KG1 (cell line): ENCODE measurements at regions not wholly inside any gene's neighbourhood (a gene's known extent, or its start where the extent isn't known, plus 50 kb on each side); places are given as distances from the start of the nearest gene placed in this dataset.
"Not testable (repeated sequence)": the region's sequence is repeated elsewhere in the genome, so short reads cannot be mapped to it uniquely, and the experiment has no call there.

Experiments used
- DNase-seq: peaks from one replicate; lab custom pipeline; 2025; lab: John Stamatoyannopoulos, UW

DNA sequence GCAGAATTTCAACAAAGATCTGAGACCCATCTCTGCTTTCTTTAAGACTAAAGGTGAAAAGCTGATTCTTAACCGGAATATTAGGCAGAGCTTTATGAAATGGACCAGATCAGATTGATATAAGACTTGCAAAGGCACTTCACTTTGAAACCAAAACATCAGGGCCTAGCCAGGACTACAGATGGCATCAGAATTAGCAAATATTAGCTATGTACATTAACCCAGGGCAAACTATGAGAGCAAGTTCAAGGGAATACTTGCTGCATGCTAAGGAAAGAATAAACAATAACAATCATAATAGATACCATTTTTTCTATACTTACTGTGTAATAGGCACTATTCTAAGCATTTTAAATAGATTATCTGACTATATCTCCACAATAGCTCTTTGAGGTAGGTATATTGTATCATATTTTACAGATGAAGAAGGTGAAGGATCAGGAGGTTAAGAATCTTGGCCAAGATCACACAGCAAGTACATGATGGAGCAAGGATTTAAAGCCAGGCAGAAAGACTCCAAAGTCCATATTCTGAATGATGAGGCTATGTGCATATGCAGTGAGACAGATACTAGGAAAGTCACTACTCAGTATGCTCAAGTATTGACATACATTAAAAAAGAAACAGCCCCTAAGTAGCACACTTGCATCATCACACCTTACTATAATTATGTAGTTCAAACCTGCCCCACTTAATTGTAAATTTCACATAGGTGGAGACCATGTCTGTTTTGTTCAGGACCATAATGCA, 209.3 kb upstream of the PKN2 start:
- DNase-seq, result no peak

GRCh38 chr1:88484881-88485280, 199.2 kb upstream of the PKN2 start:
- no peak for DNase-seq

GRCh38 chr1:88488237-88488636, 195.8 kb upstream of the PKN2 start:
- no peak for DNase-seq

DNA sequence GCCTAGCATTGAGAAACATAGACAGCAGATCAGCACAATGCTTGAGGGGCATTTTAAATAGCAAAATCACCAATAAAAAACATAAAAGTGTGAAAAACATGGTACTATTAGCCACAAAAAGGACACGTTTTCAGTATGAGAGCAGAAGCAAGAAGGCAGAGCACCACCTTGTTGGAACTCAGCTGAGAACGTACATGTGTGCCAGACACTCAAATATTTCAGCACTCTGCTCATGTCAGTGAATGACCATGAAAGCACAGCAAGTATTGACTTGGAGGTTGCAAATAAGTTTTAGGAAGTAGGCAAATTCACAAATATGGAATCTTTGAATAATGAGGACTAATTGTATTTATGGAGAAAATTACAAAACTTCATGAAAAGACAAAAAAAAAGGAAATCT, 193.4 kb upstream of the PKN2 start:
- DNase-seq, result no peak

- no peak for DNase-seq
Observed at GRCh38 chr1:88499671-88500070, 184.4 kb upstream of the PKN2 start.

DNA sequence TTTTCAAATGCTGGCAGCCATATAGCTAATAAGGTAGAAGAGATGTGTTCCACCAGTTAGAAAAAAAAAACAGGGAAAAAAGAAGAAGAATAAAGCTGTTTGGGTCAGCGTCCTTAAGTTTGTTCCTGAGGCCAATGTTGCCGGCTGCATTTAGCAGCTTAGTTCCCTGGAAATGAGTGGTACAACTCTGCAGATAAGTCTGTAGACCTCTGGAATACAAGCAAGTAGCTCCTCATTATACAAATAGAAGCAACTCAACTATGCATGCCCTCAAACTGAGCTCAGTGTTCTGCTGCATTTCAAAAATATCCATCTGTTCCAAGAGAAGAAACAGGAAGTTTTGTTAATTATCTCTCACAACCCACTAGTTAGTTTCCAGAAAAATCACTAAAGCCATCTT, 181.2 kb upstream of the PKN2 start:
- DNase-seq, result no peak

DNA sequence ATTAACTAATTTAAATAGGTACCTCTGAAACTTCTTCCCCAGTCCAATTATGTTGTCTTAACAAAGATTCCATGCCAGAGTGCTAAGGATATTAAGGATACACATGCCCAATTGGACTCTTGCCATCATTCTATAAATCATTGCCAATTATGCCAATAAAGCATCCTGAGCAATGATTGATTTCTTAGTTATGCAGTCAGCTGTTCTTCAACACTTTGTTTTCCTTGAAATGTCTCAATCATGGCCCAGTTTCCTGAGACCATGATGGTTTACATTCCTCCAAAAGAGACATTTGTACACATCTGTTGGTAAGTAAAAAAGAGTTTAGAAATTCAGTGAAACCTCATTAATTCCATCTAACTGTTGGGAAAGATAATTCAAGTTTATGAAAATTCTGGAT, 180.4 kb upstream of the PKN2 start:
- DNase-seq, result no peak

DNA sequence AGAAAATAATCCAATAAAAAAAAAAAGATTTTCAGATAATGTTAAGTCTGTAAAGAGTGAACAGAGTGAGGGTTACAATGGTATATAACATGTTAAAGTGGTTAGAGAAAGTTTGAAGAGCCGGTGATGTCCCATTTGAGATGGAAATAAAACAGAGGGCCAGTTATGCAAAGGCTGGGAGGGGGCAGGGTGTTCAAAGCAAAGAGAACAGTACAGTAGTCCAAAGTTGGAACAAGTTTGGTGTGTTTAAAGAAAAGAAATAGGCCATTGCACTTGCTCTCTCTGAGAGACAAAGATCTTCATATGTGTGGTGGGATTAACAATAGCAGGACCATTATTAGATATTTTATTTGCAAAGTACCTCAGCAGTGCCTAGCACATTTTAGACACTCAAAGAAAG, 179.5 kb upstream of the PKN2 start:
- DNase-seq, result no peak

- no peak for DNase-seq
Observed at GRCh38 chr1:88509379-88509778, 174.7 kb upstream of the PKN2 start.

- DNase-seq, result no peak
Observed at GRCh38 chr1:88514544-88515060, 169.5 kb upstream of the PKN2 start.

DNA sequence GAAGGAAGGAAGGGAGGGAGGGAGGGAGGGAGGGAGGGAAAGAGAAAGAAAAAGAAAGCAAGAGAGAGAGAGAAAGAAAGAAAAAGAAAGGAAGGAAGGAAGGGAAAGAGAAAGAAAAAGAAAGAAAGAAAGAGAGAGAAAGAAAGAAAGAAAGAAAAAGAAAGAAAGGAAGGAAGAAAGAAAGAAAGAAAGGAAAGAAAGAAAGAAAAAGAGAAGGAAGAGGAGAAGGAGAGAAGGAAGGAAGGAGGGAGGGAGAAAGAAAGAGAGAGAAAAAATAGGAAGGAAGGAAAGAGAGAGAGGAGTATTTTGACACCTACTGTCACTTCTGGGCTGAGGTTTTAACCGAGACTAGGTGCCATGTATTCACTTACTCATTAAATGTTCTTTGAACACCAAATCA, 166.6 kb upstream of the PKN2 start:
- not testable (repeated sequence) for DNase-seq

DNA sequence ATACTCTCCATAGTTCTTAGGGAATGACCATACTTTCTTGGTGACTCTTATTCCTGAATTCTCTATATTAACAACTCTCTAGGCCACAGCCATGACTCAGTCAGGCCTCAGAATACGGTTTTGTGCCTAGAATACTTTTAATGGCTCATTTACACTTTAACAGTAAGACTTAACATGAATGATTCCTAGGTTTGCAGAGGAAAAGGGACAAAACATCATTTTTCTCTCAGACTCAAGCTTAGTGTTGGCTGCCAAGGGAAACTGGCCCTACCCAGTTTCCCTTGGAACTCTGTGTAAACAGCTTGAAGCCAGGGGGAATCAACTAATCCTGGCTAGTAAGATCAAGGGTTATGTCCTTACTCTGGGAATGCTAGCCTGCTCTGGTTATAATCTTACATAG, 164.9 kb upstream of the PKN2 start:
- no peak for DNase-seq

DNA sequence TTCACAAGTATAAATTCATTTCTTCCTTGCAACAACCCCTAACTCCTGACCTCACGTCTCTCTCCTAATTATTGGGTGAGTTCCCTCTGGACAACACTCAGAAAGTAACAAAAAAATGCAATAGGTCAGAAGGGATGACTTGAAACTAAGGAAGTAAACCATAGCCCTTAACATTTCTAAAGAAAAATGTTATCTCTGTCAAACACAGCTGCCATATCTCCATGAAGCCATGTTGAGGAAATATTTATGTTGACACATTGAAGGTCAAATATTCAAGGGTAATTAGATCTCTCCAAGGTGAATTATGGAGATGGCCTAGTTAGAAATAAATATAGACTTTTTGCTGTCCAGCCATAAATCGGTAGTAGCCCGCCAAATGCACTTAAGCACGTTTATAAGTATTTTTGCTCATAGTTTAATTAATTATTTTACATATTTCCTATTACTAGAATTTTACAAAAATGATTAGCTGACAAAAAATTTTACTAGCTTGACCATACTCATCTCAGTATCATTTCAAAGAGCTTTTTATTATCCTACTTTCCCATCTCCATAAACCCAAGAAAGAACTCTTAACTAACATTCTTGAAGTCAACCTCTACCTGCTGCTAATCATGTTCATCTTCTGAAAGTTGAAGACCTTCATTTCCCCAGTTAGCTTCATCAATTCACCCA, 160.1 kb upstream of the PKN2 start:
- DNase-seq, result no peak

- DNase-seq, result no peak
Observed at GRCh38 chr1:88526456-88526855, 157.6 kb upstream of the PKN2 start.

DNA sequence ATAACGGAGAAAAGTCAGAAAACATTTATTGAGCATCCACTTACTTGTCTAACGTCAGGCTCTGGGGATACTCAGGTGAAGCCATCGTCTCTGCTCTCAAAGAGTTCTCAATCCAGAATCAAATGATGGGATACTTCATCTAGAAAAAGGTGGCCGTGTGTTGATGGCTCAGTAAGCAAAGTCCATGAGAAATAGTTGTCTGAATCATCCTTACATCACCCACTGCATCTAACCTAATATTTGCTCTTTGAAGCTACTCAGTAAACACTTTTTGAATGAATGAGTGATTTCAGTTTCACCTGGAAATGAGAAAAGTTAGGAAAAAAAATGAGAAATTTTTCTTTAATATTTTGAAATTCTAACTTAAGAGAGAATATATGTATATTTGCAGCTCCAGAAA, 155.3 kb upstream of the PKN2 start:
- no peak for DNase-seq

- DNase-seq, result no peak
Observed at GRCh38 chr1:88529581-88529980, 154.5 kb upstream of the PKN2 start.

DNA sequence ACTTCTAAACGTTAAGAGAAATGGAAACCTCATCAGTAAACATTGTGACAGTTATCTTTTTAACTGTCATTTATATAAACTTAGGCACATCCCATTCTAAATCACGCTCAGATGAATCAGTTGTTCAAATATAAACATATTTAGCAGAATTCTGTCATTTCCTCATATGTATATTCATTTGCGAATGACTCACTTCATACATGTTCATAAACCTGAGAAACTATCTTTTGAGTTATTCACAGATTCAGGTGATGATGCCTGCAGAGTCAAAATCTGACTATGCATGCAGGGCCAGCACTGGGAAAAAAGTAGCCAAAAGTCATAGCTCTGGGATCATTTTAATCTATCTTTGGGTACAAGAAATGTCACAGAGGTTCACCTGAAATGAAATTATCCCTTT, 153.8 kb upstream of the PKN2 start:
- no peak for DNase-seq

GRCh38 chr1:88537787-88538186, 146.3 kb upstream of the PKN2 start:
- DNase-seq, result no peak

DNA sequence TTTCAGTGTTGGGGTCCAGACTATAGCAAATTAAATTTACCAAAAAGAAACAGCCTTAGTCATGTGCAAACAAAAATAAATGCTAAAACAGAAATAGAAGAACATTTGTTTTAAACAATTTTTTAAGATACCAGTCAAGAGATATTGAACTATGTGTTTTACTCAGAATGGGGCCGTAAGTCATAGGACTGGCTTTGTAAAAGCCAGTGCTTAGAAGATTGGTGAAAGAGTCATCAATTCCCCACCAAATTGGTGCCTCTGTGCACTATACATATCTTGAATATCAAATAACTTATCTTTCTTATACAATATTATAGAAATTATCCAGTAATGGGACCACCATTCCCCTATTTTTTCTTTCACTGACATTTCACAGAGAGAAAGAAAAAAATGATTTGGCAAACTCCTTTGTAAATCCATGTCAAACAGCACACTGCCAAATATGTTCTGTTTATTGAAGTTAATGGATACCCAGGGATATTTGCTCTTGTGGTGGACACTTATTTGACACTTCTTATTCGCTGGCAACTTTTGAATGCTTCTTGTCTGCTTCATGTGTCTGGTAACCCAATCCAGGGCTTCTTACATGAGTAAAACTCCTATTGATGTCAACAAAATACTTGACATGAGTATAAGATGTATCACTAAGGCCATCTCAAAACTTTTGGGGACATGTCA, 145.7 kb upstream of the PKN2 start:
- no peak for DNase-seq

DNA sequence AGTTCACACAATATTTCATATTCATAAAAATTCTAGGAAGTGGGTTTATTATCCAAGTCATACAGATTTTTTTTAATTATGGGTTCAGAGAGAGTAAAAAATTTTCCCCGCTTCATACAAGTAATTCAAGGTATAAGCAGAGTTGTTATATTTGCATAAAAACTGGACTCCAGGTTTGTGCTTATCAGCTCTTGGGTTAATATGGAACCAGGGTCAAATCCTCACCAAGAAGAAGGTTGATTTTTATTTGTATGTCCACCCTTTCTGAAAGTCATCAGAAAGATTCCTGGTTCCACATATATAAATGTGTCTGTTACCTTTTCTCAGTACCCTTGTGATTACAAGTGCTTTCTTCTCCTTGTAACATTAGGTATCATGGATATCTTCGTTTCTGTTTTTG, 143.8 kb upstream of the PKN2 start:
- no peak for DNase-seq

DNA sequence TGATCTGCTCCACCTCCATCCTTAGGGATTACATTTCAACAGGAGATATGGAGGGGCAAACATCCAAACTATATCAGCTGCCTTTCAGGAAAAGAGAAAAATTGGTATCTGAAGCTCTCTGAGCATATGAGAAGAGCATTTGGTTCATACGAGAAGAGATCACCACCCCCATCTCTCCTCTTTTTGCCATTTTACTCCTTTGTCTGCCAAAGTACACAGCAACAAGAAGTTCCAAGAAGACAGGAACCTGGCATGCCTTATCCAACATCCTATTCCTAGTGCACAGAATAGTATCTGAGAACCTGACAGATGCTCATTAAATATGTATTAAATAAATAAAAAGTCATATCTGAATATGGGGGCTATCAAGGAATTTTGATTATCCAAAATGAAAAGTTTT, 142.5 kb upstream of the PKN2 start:
- no peak for DNase-seq

GRCh38 chr1:88544195-88544594, 139.9 kb upstream of the PKN2 start:
- DNase-seq, result no peak

DNA sequence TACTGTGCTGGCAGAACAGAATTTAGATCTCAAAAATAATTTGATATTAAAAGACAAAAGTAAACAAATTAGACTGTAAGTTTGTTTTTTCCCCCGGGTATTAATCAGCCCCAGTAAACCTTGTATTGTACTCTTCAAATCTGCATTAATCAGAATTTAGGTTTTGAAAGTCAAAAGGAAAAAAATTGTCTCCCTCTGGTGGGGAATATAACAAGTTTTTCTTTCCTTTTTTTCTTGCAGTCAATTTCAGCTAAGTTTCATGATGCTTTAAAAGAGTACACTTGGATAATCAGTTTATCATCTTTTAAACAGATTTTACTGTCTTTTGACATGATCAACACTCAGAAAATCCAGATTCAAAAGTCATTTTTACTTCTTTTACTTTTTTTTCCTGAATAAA, 134.5 kb upstream of the PKN2 start:
- no peak for DNase-seq
